GM10266 (cell line): ENCODE measurements at regions not wholly inside any gene's neighbourhood (a gene's known extent, or its start where the extent isn't known, plus 50 kb on each side); places are given as distances from the start of the nearest gene placed in this dataset.
"Not testable (repeated sequence)": the region's sequence is repeated elsewhere in the genome, so short reads cannot be mapped to it uniquely, and the experiment has no call there.

Source experiments
- DNase-seq: peaks from one replicate; pipeline ENCODE4 v3.0.0; 2012; ENCODE audit errors: extremely low spot score
- CTCF ChIP-seq: IDR thresholded peaks from 2 replicates; pipeline ENCODE4 v1.5.1; 2012; ENCODE audit warnings: mild to moderate bottlenecking, low read depth; ENCODE audit not compliant: control insufficient read depth, insufficient read depth; ENCODE audit errors: missing control alignments

GRCh38 chr6:11888727-11889126 lies 110.1 kb upstream of the ADTRP start:
- no peak for DNase-seq
- no peak for TF ChIP-seq CTCF

GRCh38 chr6:11885159-11885558 lies 106.6 kb upstream of the ADTRP start:
- no peak for TF ChIP-seq CTCF
- DNase-seq: no peak

- not testable (repeated sequence) for DNase-seq
Observed at GRCh38 chr6:11883471-11883870, 104.9 kb upstream of the ADTRP start.

GRCh38 chr6:11880156-11880555 lies 101.6 kb upstream of the ADTRP start:
- DNase-seq: not testable (repeated sequence)

GRCh38 chr6:11878735-11879134 lies 100.1 kb upstream of the ADTRP start:
- DNase-seq: no peak
- no peak for TF ChIP-seq CTCF

GRCh38 chr6:11878029-11878428 lies 99.4 kb upstream of the ADTRP start:
- no peak for DNase-seq
- TF ChIP-seq CTCF: no peak

GRCh38 chr6:11876934-11877433 lies 98.4 kb upstream of the ADTRP start:
- peak; percentile 48 for DNase-seq
- no peak for TF ChIP-seq CTCF

- no peak for DNase-seq
- TF ChIP-seq CTCF: no peak
Observed at GRCh38 chr6:11875325-11876109, 96.9 kb upstream of the ADTRP start.
